Panc1 (cell line): ENCODE measurements at regions not wholly inside any gene's neighbourhood (a gene's known extent, or its start where the extent isn't known, plus 50 kb on each side); places are given as distances from the start of the nearest gene placed in this dataset.

Experiments used
- ATAC-seq: fragments of 200-7000 bp; cut with Tn5 transposase; 2 replicates; pipeline ENCODE4 v1.9.1; 2020; ENCODE audit warnings: mild to moderate bottlenecking, moderate library complexity
- BruUV-seq: library from RNA; stranded (reverse); fragments of 400-500 nt; replicated peaks from 2 replicates; lab custom pipeline; 2021; lab: Mats Ljungman, UMichigan
- CTCF ChIA-PET: fragments of 300-600 bp; sonication (Branson Sonifier 250); formaldehyde crosslinking; loops from one replicate; lab custom pipeline; 2022; ENCODE audit warnings: antibody characterized with exemption; lab: Charles Lee
- POLR2A ChIA-PET: fragments of 300-600 bp; sonication (Branson Sonifier 250); formaldehyde crosslinking; loops from one replicate; lab custom pipeline; 2022; ENCODE audit warnings: antibody characterized with exemption; lab: Charles Lee
- DNase-seq: peaks from one replicate; pipeline ENCODE4 v3.0.0-alpha.2; 2010; ENCODE audit warnings: low read depth, low spot score
- H3K27ac ChIP-seq: 2 replicates; pipeline ENCODE4 v1.5.1; 2011; ENCODE audit warnings: mild to moderate bottlenecking, low read length, inconsistent platforms
- H3K27me3 ChIP-seq: fragments of 200-500 bp; sonication (Bioruptor generic); 2 replicates; pipeline ENCODE4 v1.6.0; 2014; ENCODE audit warnings: low read length, inconsistent platforms; ENCODE audit not compliant: control insufficient read depth, insufficient read depth
- H3K36me3 ChIP-seq: fragments of 200-500 bp; sonication (Bioruptor generic); 2 replicates; pipeline ENCODE4 v1.5.1; 2014; ENCODE audit warnings: inconsistent platforms, mild to moderate bottlenecking, low read length, moderate library complexity; ENCODE audit not compliant: control insufficient read depth, insufficient read depth
- H3K4me1 ChIP-seq: 2 replicates; pipeline ENCODE4 v1.5.1; 2011; ENCODE audit warnings: inconsistent platforms, mild to moderate bottlenecking, low read length, moderate library complexity; ENCODE audit not compliant: control insufficient read depth, insufficient read depth
- H3K4me3 ChIP-seq, 2 experiments: 2 replicates each; pipeline ENCODE4 v1.5.1; 2011 to 2012; ENCODE audit warnings: low read depth in 2 of 2, low read length in 2 of 2, mild to moderate bottlenecking in 2 of 2, inconsistent platforms in 1 of 2, moderate library complexity in 1 of 2
- H3K9me3 ChIP-seq: fragments of 200-500 bp; sonication (Bioruptor generic); 2 replicates; pipeline ENCODE4 v1.5.1; 2014; ENCODE audit warnings: low read depth, mild to moderate bottlenecking, inconsistent platforms, low read length, moderate library complexity; ENCODE audit not compliant: control insufficient read depth, insufficient read depth
- POLR2AphosphoS5 ChIP-seq: IDR thresholded peaks from 2 replicates; pipeline ENCODE4 v1.6.1; 2012; ENCODE audit warnings: mild to moderate bottlenecking, low read depth, low read length, moderate library complexity
- SIN3A ChIP-seq: IDR thresholded peaks from 2 replicates; pipeline ENCODE4 v1.6.1; 2012; ENCODE audit warnings: low read depth, mild to moderate bottlenecking, low read length, moderate library complexity, borderline replicate concordance; ENCODE audit not compliant: insufficient read depth
- TCF7L2 ChIP-seq: IDR thresholded peaks from 2 replicates; pipeline ENCODE4 v1.6.1; 2011; ENCODE audit warnings: mild to moderate bottlenecking, low read depth, low read length, inconsistent platforms
- in situ Hi-C: cut with HindIII; loops from 2 replicates; pipeline ENCODE4 v1.10.0; 2016; ENCODE audit warnings: low sequenced_read_pairs, low pct_unique_long_range_greater_than_20kb
- intact Hi-C: fragments of 100-400 bp; cut with micrococcal nuclease; formaldehyde crosslinking; loops from one replicate; pipeline ENCODE4 v1.10.0; 2022; ENCODE audit not compliant: unreplicated experiment
- TF ChIP-seq, protein P1 (sequence below): fragments of 450-650 bp; IDR thresholded peaks from 2 replicates; pipeline ENCODE4 v1.5.1; 2017; ENCODE audit warnings: mild to moderate bottlenecking
- TF ChIP-seq, protein P2 (sequence below), 2 experiments: IDR thresholded peaks; 2 replicates each; pipeline ENCODE4 v1.6.1; 2011 to 2012; ENCODE audit warnings: low read depth in 2 of 2, control low read depth in 1 of 2, low read length in 1 of 2, mild to moderate bottlenecking in 1 of 2, moderate library complexity in 1 of 2; ENCODE audit not compliant: insufficient read depth in 1 of 2

DNA sequence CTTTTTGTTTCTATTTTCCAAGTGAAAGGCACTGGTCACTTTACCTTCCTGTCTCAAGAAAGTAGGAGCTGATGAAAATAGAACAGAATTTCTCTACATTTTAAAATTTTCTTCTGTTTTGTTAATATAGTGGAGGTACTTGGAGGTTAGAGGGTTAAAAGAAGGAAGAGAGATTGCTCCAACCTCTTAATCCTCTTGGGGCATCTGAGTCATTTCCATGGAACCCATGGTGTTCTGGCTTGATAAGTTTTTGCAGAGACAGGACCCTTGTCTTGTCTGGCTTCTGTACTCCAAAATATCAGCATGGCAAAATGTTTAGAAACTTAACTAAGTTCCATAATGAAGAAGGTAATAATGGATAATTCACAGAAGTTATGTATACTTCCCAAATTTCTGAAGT lies 727.2 kb downstream of the C4orf33 start:
- intact Hi-C loops (no loop called here), in situ Hi-C loops (no loop called here)
- ChIA-PET POLR2A (no interaction called here), CTCF (no interaction called here)
- no peak for DNase-seq
- BruUV-seq, result no TSS peak
- no peak overlapping the region for H3K4me3 ChIP-seq
- no peak for ATAC-seq
- H3K9me3 ChIP-seq, result no peaks in the 10 kb centered on the region
- H3K4me1 ChIP-seq, result no peaks in the 10 kb centered on the region
- no peaks in the 10 kb centered on the region for H3K36me3 ChIP-seq
- H3K27ac ChIP-seq, result no peak overlapping the region
- H3K27me3 ChIP-seq, result no peaks in the 10 kb centered on the region
- TF ChIP-seq, protein P1, sequence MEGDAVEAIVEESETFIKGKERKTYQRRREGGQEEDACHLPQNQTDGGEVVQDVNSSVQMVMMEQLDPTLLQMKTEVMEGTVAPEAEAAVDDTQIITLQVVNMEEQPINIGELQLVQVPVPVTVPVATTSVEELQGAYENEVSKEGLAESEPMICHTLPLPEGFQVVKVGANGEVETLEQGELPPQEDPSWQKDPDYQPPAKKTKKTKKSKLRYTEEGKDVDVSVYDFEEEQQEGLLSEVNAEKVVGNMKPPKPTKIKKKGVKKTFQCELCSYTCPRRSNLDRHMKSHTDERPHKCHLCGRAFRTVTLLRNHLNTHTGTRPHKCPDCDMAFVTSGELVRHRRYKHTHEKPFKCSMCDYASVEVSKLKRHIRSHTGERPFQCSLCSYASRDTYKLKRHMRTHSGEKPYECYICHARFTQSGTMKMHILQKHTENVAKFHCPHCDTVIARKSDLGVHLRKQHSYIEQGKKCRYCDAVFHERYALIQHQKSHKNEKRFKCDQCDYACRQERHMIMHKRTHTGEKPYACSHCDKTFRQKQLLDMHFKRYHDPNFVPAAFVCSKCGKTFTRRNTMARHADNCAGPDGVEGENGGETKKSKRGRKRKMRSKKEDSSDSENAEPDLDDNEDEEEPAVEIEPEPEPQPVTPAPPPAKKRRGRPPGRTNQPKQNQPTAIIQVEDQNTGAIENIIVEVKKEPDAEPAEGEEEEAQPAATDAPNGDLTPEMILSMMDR, result no peak
- TF ChIP-seq SIN3A (no peak), POLR2AphosphoS5 (no peak), TCF7L2 (no peak)
- TF ChIP-seq, protein P2, sequence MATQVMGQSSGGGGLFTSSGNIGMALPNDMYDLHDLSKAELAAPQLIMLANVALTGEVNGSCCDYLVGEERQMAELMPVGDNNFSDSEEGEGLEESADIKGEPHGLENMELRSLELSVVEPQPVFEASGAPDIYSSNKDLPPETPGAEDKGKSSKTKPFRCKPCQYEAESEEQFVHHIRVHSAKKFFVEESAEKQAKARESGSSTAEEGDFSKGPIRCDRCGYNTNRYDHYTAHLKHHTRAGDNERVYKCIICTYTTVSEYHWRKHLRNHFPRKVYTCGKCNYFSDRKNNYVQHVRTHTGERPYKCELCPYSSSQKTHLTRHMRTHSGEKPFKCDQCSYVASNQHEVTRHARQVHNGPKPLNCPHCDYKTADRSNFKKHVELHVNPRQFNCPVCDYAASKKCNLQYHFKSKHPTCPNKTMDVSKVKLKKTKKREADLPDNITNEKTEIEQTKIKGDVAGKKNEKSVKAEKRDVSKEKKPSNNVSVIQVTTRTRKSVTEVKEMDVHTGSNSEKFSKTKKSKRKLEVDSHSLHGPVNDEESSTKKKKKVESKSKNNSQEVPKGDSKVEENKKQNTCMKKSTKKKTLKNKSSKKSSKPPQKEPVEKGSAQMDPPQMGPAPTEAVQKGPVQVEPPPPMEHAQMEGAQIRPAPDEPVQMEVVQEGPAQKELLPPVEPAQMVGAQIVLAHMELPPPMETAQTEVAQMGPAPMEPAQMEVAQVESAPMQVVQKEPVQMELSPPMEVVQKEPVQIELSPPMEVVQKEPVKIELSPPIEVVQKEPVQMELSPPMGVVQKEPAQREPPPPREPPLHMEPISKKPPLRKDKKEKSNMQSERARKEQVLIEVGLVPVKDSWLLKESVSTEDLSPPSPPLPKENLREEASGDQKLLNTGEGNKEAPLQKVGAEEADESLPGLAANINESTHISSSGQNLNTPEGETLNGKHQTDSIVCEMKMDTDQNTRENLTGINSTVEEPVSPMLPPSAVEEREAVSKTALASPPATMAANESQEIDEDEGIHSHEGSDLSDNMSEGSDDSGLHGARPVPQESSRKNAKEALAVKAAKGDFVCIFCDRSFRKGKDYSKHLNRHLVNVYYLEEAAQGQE (IDR thresholded peaks at IDR 0.05; ENCODE audit: insufficient read depth in 1 of 2, low read depth in 2 of 2, low read length in 1 of 2), result no peak

DNA sequence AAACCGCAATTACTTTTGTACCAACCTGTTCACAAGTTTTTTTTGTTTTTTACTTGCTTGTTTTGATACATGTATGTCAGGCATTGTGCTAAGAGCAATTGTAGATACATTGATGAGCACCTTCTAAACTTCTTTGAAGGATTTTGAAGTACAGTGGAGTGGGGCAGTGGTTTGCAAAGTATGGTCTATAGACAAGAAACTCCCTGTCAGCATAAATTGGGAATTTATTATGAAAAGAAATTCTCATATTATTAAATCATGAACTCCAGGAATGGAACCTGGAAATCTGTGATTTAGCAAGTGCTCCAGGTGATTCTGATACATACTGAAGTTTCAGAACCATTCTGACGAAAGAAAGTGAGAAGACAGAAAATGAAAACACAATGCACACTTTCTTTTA lies 733.4 kb downstream of the C4orf33 start:
- H3K36me3 ChIP-seq, result no peaks in the 10 kb centered on the region
- BruUV-seq, result no TSS peak
- ChIA-PET CTCF (no interaction called here), POLR2A (no interaction called here)
- DNase-seq, result no peak
- TF ChIP-seq TCF7L2 (no peak), POLR2AphosphoS5 (no peak), SIN3A (no peak)
- TF ChIP-seq, protein P2 (IDR thresholded peaks at IDR 0.05; ENCODE audit: insufficient read depth in 1 of 2, low read depth in 2 of 2, low read length in 1 of 2), result no peak
- TF ChIP-seq, protein P1, result no peak
- no peak overlapping the region for H3K27ac ChIP-seq
- no peaks in the 10 kb centered on the region for H3K27me3 ChIP-seq
- H3K9me3 ChIP-seq, result no peaks in the 10 kb centered on the region
- no peak for ATAC-seq
- H3K4me1 ChIP-seq, result no peaks in the 10 kb centered on the region
- intact Hi-C loops, result no loop called here
- in situ Hi-C loops, result no loop called here
- H3K4me3 ChIP-seq, result no peak overlapping the region
